GM10248 (cell line): ENCODE measurements at regions not wholly inside any gene's neighbourhood (a gene's known extent, or its start where the extent isn't known, plus 50 kb on each side); places are given as distances from the start of the nearest gene placed in this dataset.

Experiments used
- CTCF ChIA-PET: fragments of 300-600 bp; sonication (Branson Sonifier 250); formaldehyde crosslinking; extraction: SDS; loops from one replicate; lab custom pipeline; 2021; ENCODE audit warnings: antibody characterized with exemption; lab: Yijun Ruan, JAX
- POLR2A ChIA-PET: fragments of 350-650 bp; sonication (Branson Sonifier 250); formaldehyde crosslinking; extraction: SDS; loops from one replicate; lab custom pipeline; 2020; ENCODE audit warnings: antibody characterized with exemption; lab: Yijun Ruan, JAX
- DNase-seq: peaks from one replicate; pipeline ENCODE4 v3.0.0; 2012; ENCODE audit errors: extremely low spot score
- TF ChIP-seq, protein P1 (sequence below): IDR thresholded peaks from 2 replicates; pipeline ENCODE4 v1.5.1; 2012; ENCODE audit warnings: mild to moderate bottlenecking, low read depth; ENCODE audit errors: extremely low read depth, missing control alignments, control extremely low read depth

DNA sequence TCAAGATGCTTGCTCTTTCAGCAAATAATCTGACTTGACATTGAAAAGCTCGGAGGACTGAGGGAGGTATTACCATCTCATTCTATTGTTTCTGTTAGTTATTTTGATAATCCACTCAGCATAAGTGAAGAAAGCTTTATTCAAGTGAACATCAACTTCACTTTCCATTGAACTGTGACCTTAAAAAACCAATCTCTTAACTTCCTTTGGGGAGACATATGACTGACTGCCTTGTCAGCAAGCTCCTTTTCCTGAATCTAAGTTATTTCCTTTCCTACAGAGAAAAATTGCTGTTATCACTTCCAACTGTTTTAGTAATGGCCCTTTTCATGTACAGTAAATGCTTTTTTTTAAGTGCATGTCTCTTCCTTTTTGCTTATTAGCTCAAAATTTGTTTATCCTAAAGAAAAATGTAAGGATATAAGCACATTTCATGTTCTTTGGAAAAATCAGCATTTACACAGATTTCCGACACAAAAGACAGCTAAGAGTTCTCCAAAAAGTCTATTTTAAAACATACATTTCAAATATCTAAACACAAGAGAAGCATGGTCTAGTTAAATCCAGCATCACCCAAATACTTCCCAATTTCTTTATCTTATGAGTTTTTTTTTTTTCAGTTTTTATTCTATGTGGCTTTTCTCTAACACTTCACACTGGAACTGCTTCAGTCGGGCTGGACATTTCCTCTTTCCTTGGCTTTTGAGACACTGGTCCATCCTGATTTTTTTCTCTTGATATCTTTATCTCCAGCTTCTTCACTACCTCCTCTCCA is 117.9 kb upstream of the DAB2 start:
- TF ChIP-seq, protein P1, sequence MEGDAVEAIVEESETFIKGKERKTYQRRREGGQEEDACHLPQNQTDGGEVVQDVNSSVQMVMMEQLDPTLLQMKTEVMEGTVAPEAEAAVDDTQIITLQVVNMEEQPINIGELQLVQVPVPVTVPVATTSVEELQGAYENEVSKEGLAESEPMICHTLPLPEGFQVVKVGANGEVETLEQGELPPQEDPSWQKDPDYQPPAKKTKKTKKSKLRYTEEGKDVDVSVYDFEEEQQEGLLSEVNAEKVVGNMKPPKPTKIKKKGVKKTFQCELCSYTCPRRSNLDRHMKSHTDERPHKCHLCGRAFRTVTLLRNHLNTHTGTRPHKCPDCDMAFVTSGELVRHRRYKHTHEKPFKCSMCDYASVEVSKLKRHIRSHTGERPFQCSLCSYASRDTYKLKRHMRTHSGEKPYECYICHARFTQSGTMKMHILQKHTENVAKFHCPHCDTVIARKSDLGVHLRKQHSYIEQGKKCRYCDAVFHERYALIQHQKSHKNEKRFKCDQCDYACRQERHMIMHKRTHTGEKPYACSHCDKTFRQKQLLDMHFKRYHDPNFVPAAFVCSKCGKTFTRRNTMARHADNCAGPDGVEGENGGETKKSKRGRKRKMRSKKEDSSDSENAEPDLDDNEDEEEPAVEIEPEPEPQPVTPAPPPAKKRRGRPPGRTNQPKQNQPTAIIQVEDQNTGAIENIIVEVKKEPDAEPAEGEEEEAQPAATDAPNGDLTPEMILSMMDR: no peak
- DNase-seq: no peak
- ChIA-PET POLR2A (no interaction called here), CTCF (interaction anchor here (0.8 to 1.6 kb wide), 5 partner anchors 18 to 167 kb away, joined by 3 to 4 read pairs (median 4); no protein-coding TSS in a partner anchor)

DNA sequence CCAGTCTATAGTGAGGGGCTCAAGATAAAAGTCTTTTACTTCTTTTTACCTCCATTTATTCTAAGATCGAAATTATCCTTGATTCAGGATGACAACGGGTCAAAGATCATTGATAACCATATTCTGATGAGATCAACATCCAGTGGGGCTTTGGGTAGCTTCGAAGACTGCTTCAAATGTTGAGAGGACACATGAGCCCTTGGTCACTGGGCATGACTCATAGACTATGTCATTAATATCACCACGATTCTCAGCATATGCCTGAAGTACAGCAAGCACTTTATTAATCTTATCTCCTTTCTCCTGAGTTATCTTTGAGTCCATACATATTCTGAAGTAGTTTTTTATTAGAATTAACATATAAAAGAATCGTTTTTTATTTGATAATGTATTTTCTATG is 117.1 kb upstream of the DAB2 start:
- ChIA-PET CTCF (interaction anchor here (0.8 to 1.6 kb wide), 3 partner anchors 17 to 166 kb away, joined by 4 read pairs; no protein-coding TSS in a partner anchor), POLR2A (no interaction called here)
- DNase-seq: no peak
- TF ChIP-seq, protein P1: no peak

DNA sequence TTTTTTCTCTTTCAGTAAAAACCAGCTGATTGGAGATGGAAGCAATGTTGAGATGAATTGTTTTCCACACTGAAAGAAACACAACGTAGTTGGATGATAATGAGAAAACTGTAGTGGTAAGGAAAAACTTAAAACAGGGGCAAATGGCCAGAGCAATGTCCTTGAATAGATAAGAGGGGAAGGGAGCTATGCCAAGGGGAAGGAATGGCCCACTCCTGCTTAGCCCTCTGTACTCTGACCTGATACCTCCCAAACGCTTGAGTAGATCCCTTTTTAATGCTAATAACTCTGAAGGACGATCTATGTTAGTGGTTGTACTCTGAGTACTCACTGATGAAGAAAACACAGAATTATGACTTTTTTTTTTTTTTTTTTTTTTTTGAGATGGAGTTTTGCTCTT is 114.7 kb upstream of the DAB2 start:
- ChIA-PET CTCF (interaction anchor here (1.0 to 1.3 kb wide), 3 partner anchors 9 to 163 kb away, joined by 3 read pairs; no protein-coding TSS in a partner anchor), POLR2A (no interaction called here)
- TF ChIP-seq, protein P1: no peak
- DNase-seq: no peak

DNA sequence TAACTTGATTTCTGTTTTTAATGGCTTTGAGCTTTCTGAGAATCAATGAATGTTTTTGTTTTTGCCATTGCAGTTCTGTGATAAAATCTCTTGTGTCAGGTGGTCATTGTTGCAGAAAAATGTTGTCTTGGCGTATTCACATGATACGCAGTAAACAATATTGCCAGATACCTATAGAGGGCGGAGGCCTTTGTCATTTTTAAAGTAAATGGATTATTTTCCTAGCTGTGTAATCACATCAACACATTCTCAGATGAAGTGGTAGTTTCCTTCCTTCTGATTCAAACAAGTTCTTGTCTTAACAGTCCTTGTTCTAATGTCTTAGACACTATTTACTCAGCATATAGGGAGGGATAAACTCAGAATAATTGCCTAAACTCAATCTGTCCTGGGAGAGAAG is 109.9 kb upstream of the DAB2 start:
- no peak for DNase-seq
- ChIA-PET POLR2A (no interaction called here), CTCF (interaction anchor here (1.1 to 1.7 kb wide), 3 partner anchors 10 to 45 kb away, joined by 3 to 8 read pairs (median 3); no protein-coding TSS in a partner anchor)
- TF ChIP-seq, protein P1: no peak

DNA sequence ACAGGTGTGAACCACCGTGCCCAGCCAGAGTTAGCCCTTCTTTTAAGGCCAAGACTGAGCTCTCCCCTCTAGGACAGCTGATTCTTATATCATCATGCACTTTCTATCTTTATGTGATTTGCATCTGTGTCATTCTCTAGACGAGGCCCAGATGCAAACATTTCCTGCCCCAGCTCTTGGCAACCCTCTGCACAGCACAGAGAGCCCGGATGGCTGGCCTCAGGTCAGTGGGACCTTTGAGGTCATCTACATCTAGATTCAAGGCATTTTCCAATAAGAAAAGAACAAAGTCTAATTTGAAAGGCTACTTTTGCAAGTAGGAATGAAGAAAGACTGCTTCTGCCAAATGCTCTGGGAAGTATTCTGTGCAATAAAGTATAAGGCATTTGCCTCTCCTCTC is 109.0 kb upstream of the DAB2 start:
- DNase-seq: no peak
- ChIA-PET CTCF (interaction anchor here (1.1 to 1.7 kb wide), 3 partner anchors 11 to 44 kb away, joined by 3 to 8 read pairs (median 3); no protein-coding TSS in a partner anchor), POLR2A (no interaction called here)
- TF ChIP-seq, protein P1: no peak

DNA sequence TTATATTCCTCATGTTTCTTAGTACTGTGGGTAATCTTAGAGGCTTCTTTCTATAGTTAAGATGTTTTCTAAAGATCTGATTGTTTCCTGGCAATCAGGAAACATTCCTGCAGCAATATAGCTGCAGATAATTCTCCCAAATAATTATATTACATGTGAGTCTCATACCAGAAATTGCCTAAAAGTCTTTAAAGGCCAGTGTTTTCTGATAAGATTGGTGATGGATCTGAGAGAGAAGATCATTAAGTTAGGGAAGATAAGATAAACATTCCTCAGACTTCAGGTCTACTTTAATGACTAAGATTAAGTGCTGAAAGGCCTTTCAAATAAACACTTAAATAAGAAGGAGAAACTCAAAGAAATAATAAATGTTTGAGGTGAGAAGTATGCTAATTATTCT is 107.7 kb upstream of the DAB2 start:
- no peak for DNase-seq
- CTCF ChIA-PET: no interaction called here
- TF ChIP-seq, protein P1: no peak
- POLR2A ChIA-PET: no interaction called here
